CD4-positive, alpha-beta T cell treated with Interleukin-10 for 1 hour (primary cell): ENCODE measurements at regions not wholly inside any gene's neighbourhood (a gene's known extent, or its start where the extent isn't known, plus 50 kb on each side); places are given as distances from the start of the nearest gene placed in this dataset.

ENCODE experiments used
- DNase-seq: peaks from one replicate; pipeline ENCODE4 v3.0.0-alpha.2; 2020

GRCh38 chr4:121226362-121226761 lies 62.2 kb upstream of the TNIP3 start:
- DNase-seq: no peak

- peak; percentile 32 for DNase-seq
These were observed 57.5 kb upstream of the TNIP3 start for GRCh38 chr4:121221608-121222007.

DNA sequence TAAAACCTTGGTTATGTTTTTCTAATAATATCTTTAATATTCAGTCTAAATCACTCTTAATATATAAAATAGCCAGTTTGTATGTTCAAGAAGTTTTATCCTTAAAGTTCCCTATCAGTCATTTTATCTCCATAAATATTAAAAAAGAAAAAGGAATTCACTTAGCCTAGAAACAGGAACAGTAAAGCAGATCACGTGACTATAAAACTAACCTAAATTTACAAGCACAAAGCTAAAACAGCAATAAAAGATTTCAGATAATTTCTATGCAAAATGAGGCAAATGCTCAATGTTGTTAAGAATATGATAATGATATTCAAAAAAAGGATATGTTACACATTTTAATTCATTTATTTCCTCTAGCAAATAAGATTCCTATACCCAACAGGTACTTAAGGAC lies 57.1 kb upstream of the TNIP3 start:
- no peak for DNase-seq

DNA sequence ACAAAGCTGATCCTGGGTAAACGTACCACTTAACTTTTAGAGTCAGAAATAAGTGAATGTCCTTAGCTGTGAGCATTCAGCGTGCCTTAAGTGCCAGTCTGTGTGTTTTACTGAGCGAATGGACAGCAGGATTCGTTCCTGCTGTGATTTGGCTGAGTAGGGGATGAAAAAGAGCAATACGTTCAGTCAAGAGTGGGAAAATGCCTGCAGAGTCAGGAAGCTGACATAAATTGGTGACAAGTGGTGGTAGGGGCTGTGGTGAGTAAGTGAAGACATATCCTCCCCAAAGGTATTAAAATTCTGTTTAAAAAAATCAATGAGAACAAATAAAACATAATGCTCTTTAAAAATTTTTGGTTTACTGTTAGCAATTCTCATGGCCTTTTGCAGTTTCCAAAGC lies 56.6 kb upstream of the TNIP3 start:
- peak; percentile 33 for DNase-seq

- DNase-seq: no peak
These were observed 55.1 kb upstream of the TNIP3 start for GRCh38 chr4:121219227-121219626.

DNA sequence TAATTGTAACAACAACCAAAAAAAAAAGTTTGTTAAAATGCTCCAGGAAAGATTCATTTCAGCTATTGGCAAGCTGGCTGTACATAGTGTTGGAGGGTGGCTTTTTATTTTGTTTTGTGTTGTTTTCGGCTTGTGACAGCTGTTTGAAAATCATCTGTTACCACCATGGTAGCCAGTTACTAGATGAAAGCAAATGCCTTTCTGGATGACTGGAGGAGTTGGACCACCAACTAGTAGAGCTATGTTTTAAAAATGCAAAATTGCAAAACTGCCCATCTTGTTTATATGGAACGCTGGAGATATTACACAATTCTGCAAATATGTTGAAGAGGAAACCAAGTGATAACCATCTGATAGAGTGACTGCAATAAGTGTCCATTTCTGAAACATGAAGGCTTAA lies 53.2 kb upstream of the TNIP3 start:
- no peak for DNase-seq

DNA sequence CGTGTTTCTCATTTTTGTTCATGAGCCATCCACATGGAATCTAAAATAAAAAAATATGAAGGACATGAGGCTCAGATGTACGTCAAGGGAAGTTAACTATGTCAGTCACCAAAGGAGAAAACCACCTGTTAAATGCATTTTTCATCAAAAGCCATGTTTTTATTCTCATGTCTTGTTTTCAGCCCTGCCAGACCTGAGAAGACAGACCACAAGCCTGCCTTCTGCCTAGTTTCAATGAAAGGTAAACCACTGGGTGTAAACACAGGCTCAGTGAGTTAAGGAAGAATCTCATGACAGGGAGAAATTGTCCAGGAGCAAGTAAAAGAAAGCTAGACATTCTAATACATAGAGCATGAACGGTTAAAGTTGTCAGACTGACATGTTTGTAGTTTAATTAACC lies 52.3 kb upstream of the TNIP3 start:
- DNase-seq: peak; percentile 30

GRCh38 chr4:121213940-121214339 lies 49.8 kb upstream of the TNIP3 start:
- DNase-seq: no peak
